Kidney glomerular epithelial cell (primary cell): ENCODE measurements at regions not wholly inside any gene's neighbourhood (a gene's known extent, or its start where the extent isn't known, plus 50 kb on each side); places are given as distances from the start of the nearest gene placed in this dataset.
"Not testable (repeated sequence)": the region's sequence is repeated elsewhere in the genome, so short reads cannot be mapped to it uniquely, and the experiment has no call there.

Source experiments
- DNase-seq: peaks from one replicate; lab custom pipeline; 2025; lab: John Stamatoyannopoulos, UW

DNA sequence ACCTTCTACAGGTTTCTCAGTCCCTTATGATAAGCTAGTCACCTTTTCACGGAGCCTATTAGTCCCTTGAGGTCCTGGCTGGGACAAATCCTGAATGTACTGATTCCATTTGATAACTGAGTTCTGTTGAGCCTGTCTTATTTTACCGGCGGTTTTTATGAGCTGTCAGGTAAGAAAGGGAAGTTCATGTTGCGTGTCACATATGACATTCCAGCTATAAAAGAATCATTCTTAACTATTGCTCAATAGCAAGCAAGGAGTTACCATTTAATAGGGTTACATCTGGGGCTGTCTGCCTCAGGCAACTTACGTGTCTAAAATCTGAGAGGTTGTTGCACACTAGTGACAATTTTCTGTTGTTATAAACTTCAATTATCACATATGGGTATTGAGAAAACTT lies 394.6 kb downstream of the TECRL start:
- DNase-seq = no peak

GRCh38 chr4:64001229-64001898 lies 407.9 kb downstream of the TECRL start:
- DNase-seq = no peak

GRCh38 chr4:64000241-64000640 lies 409.0 kb downstream of the TECRL start:
- DNase-seq = no peak

DNA sequence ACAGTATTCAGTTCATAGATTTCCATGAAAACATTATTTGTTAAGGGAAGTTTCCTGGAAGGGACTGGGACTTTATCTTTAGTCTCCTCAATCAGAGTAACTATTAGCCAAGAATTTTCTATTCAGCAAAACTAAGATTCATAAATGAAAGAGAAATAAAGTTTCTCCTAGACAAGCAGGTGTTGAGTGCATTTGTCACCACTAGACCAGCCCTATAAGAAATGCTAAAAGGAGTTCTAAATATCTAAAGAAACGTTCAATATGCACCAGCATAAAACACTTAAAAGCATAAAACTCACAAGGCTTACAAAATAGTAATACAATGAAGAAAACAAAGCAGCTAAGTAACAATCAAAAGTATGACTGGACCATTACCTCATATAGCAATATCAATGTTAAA lies 423.0 kb downstream of the TECRL start:
- no peak for DNase-seq

GRCh38 chr4:63983224-63983623 lies 426.0 kb downstream of the TECRL start:
- no peak for DNase-seq

DNA sequence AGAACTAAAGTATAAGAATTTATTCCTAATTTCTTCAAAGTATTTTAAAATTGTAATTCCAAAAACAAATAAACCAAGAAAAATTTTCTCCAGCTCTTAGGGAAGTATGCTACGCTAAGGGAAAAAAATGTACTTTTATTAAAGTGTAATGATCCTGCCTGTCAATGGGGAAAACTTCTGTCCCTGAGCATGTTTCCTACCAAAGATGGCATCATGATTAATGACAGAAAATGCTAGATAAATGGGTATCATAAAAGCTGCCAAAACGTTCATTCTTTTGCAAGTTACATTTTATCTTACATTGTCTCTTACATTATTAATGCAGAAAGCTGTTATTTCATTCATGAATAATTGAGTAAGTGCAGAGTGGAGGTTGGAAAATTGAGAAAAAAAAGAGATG lies 443.4 kb downstream of the TECRL start:
- no peak for DNase-seq

DNA sequence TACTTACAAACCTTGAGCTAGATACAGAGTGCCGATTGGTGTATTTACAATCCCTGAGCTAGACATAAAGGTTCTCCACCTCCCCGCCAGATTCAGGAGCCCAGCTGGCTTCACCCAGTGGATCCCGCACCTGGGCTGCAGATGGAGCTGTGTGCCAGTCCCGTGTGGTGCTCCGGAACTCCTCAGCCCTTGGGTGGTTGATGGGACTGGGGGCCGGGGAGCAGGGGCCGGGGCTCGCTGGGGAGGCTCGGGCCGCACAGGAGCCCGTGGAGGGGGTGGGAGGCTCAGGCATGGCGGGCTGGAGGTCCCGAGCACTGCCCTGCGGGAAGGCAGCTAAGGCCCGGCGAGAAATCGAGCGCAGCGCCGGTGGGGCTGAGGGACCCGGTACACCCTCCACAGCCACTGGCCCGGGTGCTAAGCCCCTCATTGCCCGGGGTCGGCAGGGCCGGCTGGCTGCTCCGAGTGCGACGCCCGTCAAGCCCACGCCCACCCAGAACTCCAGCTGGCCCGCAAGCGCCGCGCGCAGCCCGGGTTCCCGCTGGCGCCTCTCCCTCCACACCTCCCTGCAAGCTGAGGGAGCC lies 466.5 kb downstream of the TECRL start:
- not testable (repeated sequence) for DNase-seq

DNA sequence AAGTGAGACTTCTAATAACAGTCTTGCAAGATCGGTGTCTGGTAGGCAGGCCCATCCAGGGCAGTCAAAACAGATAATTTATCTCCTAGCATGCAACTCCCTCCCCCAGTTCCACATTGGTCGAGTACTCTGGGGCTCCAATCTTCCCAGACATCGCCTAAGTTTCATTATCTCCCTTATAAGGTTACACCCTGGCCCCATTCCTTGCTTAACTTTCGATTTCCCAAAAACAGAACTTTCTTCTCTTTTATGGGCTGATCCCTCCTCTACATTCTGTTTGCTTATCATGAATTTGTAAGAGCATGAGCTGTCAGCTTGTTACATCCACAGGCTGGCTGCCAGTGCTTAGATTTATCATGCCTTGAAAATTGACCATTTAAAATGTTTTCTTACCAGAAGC lies 471.3 kb downstream of the TECRL start:
- no peak for DNase-seq

GRCh38 chr4:63922146-63922545 lies 487.1 kb downstream of the TECRL start:
- no peak for DNase-seq

DNA sequence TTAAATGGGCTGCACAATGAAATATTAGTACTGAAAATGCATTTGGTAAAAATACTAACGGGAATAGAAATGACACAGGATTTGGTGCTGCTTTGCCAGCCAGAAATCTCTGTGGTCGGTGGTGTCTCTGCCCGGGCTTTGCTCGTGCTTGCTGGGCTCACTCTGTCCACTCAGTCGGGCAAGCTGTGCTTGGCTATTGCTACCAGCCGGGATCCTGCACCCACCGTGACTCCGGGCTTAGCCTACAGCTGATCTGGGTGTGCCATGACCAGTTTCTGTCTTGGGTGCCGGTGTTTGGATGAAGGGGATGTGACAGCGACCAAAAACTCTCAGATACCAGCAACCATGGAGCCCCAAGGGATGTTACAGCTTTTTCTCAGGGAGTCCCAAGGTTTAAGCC lies 487.7 kb downstream of the TECRL start:
- no peak for DNase-seq

DNA sequence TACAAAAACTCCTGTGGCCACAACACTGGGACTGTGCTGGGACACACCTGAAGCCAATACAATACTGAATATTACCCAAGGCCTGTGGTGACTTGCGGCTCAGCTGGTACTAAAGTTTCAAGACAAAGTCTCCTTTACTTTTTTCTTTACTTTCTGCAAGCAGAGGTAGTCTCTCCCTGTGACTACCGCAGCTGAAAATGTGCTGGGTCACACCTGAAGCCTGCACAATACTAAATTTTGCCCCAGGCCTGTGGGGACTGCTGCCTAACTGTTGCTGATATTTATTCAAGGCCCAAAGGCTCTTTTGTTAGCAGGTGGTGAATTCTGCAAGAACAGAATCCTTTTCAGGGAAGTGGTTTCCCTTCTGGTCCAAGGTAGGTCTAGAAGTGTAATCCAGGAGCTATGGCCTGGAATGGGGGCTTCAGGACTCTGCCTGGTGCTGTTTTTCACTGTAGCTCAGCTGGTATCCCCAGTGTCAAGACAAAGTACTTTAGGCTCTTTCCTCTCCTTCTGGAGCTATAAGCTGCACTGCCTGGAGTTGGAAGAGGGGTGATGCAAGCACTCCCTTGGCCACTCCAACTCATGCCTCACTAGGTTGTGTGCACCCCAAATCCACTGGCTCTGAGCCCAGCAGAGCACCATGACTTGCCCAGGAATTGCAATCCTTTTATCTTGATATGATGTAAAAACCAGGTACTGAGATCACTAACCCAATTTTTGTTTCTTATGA lies 489.4 kb downstream of the TECRL start:
- no peak for DNase-seq

- DNase-seq = no peak
Observed at GRCh38 chr4:63906660-63907183, 502.5 kb downstream of the TECRL start.

- no peak for DNase-seq
Observed at GRCh38 chr4:63904201-63904600, 505.0 kb downstream of the TECRL start.

- no peak for DNase-seq
Observed at GRCh38 chr4:63901304-63901703, 507.9 kb downstream of the TECRL start.

DNA sequence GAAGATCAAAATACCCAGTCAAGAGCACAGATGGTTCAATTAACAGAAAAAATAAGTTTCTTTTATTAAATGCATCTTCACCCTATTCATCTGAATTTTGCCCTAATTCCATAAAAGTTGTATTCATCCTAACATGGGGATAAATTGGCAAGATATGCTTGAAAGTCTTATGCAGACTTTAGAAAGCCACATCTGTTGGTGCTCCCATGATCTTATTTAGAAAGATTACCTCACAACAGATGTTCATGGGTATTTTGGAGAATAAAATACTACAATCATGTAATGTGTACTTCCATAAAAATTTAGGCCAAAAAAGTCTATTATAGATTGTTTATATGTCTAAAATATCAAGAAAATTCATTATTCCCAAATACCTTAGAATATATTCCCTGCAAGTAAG lies 510.3 kb downstream of the TECRL start:
- DNase-seq = no peak

- DNase-seq = no peak
Observed at GRCh38 chr4:63894161-63894560, 515.1 kb downstream of the TECRL start.

- DNase-seq = no peak
Observed at GRCh38 chr4:63869370-63869769, 539.9 kb downstream of the TECRL start.

- DNase-seq = no peak
Observed at GRCh38 chr4:63851496-63851895, 557.8 kb downstream of the TECRL start.

DNA sequence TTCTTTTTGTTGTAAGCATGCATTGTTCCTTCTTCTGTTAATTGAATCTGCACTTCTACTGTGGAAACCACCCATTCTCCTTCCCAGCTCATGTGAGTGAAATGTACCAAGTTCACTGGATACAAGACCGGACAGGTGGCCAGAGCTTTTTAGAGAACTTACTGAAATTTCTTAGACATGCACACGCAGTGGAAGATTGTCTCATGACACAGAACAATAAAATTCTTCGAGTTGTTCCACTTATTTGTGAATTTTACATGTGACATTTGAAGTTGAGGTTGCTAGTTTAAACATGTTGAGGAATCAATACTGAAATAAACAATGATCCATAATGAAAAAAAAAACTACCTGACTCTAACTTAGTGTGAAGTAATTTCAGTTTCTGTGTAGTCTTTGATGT lies 568.0 kb downstream of the TECRL start:
- no peak for DNase-seq

DNA sequence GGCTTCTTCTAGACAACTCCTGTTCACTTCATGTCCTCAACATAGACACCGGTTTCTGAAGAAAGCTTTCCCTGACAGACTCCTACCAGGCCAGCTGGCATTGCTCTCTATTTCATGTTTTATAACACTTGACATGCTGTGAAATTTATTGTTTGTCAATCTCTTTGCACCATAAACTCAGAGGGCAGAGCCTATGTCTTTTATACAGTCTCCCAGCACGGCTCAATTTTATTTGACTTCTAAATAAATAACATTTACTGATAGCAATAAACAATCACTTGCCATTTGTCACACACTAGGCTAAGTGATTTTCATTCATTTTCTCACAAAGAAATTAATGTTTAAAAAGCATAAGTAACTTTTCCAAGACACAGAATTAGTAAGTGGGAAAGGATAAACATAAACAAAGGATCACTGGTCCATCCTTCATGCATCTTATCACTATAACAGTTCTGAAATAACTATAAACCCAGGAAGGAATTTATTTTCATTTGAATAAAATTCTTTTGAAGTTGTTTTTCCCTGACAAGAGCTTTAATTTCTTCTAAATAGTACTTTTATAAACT lies 577.6 kb downstream of the TECRL start:
- no peak for DNase-seq

- DNase-seq = no peak
Observed at GRCh38 chr4:63817196-63817865, 591.9 kb downstream of the TECRL start.
